ENCODE measurements at regions not wholly inside any gene's neighbourhood (a gene's known extent, or its start where the extent isn't known, plus 50 kb on each side); places are given as distances from the start of the nearest gene placed in this dataset.

- ATAC-seq: no peak
These were observed 49.7 kb upstream of the FRMD4B start for GRCh38 chr3:69435274-69436265.

Data from esophagus mucosa (tissue), 1 donor.